ENCODE measurements at regions not wholly inside any gene's neighbourhood (a gene's known extent, or its start where the extent isn't known, plus 50 kb on each side); places are given as distances from the start of the nearest gene placed in this dataset.

DNA sequence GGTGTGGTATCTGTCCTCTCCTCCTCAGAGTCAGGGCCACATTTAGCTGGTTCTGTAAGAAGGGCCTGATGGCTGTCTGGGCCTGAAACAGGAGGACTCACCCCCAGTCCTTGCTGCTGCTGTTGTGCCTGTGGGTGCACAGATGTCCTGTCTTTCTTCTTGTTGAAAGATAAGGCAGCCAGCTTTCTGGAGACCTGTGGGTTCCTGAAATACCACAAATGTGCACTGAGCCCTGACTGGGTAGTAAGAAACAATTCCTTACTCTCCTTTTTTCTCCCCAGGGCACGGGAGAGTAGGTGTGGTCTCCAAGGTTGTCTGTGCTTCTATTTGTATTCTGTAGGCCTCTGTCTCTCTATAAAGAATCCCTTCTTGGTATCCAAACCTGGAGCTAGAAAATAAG, 96.2 kb upstream of the DLX2 start:
- no peak for TF ChIP-seq POLR2A (IDR thresholded peaks at IDR 0.05; ENCODE audit: low read length)
- no peak for TF ChIP-seq GATA1 (IDR thresholded peaks at IDR 0.05; ENCODE audit: low read depth, low read length)
